Activated naive CD4-positive, alpha-beta T cell treated with anti-CD3 and anti-CD28 coated beads, Interleukin-2, amount 50 U/mL, for 72 hours (primary cell): ENCODE measurements at regions not wholly inside any gene's neighbourhood (a gene's known extent, or its start where the extent isn't known, plus 50 kb on each side); places are given as distances from the start of the nearest gene placed in this dataset.

Experiments used
- ATAC-seq, 2 donors: fragments of 150-1000 bp; cut with Tn5 transposase; 2 replicates each; pipeline ENCODE4 v1.10.0; 2021; ENCODE audit warnings: mild to moderate bottlenecking in 2 of 2, moderate library complexity in 2 of 2
- DNase-seq, 2 donors: peaks; one replicate each; pipeline ENCODE4 v3.0.0; 2021 to 2022; ENCODE audit warnings: low spot score in 2 of 2
- H3K27ac Mint-ChIP-seq, 2 donors: one replicate each; pipeline ENCODE4 v1.8.0; 2022; ENCODE audit warnings: mild to moderate bottlenecking in 2 of 2, mixed read lengths in 2 of 2
- H3K36me3 Mint-ChIP-seq, 2 donors: one replicate each; pipeline ENCODE4 v1.8.0; 2022; ENCODE audit warnings: mixed read lengths in 2 of 2
- H3K9me3 Mint-ChIP-seq, 2 donors: one replicate each; pipeline ENCODE4 v1.8.0; 2022; ENCODE audit warnings: mixed read lengths in 2 of 2

- no peak for DNase-seq
- no peaks in the 10 kb centered on the region for H3K9me3 Mint-ChIP-seq
- no peak for ATAC-seq
- no peaks in the 10 kb centered on the region for H3K36me3 Mint-ChIP-seq
- H3K27ac Mint-ChIP-seq: no peak overlapping the region
Measured at GRCh38 chr9:99312736-99313135, 90.7 kb downstream of the SEC61B start.

- no peaks in the 10 kb centered on the region for H3K9me3 Mint-ChIP-seq
- no peak for ATAC-seq
- no peak for DNase-seq
- H3K27ac Mint-ChIP-seq: no peak overlapping the region
- H3K36me3 Mint-ChIP-seq: no peaks in the 10 kb centered on the region
Measured at GRCh38 chr9:99319048-99319447, 97.0 kb downstream of the SEC61B start.

GRCh38 chr9:99322299-99322698, 100.2 kb downstream of the SEC61B start:
- Mint-ChIP-seq H3K27ac (no peak overlapping the region), H3K9me3 (no peaks in the 10 kb centered on the region), H3K36me3 (no peaks in the 10 kb centered on the region)
- no peak for DNase-seq
- no peak for ATAC-seq

- no peak for DNase-seq
- Mint-ChIP-seq H3K9me3 (no peaks in the 10 kb centered on the region), H3K36me3 (no peaks in the 10 kb centered on the region), H3K27ac (peak overlapping the region in 1 of 2 donors; percentile 80)
- peak in 1 of 2 donors; percentile 67 for ATAC-seq
Measured at GRCh38 chr9:99326112-99326916, 104.2 kb downstream of the SEC61B start.

- no peak for DNase-seq
- Mint-ChIP-seq H3K9me3 (no peaks in the 10 kb centered on the region), H3K36me3 (no peaks in the 10 kb centered on the region), H3K27ac (no peak overlapping the region)
- peak in 1 of 2 donors; percentile 56 for ATAC-seq
Measured at GRCh38 chr9:99326917-99327189, 104.8 kb downstream of the SEC61B start.

- H3K36me3 Mint-ChIP-seq: no peaks in the 10 kb centered on the region
- no peak for ATAC-seq
Measured at GRCh38 chr9:99327667-99328066, 105.6 kb downstream of the SEC61B start.

GRCh38 chr9:99335280-99335679, 113.2 kb downstream of the SEC61B start:
- ATAC-seq: no peak

More at GRCh38 chr9:99327667-99328066, 105.6 kb downstream of the SEC61B start:
- DNase-seq: no peak
- H3K27ac Mint-ChIP-seq: no peak overlapping the region
- no peaks in the 10 kb centered on the region for H3K9me3 Mint-ChIP-seq

GRCh38 chr9:99336005-99336404, 113.9 kb downstream of the SEC61B start:
- ATAC-seq (no peak), DNase-seq (no peak)
- no peak overlapping the region for H3K27ac Mint-ChIP-seq

More at GRCh38 chr9:99335280-99335679, 113.2 kb downstream of the SEC61B start:
- DNase-seq: no peak
- H3K9me3 Mint-ChIP-seq: no peaks in the 10 kb centered on the region
- no peak overlapping the region for H3K27ac Mint-ChIP-seq
- no peaks in the 10 kb centered on the region for H3K36me3 Mint-ChIP-seq

GRCh38 chr9:99336531-99336930, 114.4 kb downstream of the SEC61B start:
- Mint-ChIP-seq H3K36me3 (no peaks in the 10 kb centered on the region), H3K9me3 (no peaks in the 10 kb centered on the region), H3K27ac (no peak overlapping the region)
- DNase-seq: no peak
- ATAC-seq: no peak

More at GRCh38 chr9:99336005-99336404, 113.9 kb downstream of the SEC61B start:
- H3K9me3 Mint-ChIP-seq: no peaks in the 10 kb centered on the region
- no peaks in the 10 kb centered on the region for H3K36me3 Mint-ChIP-seq

- Mint-ChIP-seq H3K36me3 (no peaks in the 10 kb centered on the region), H3K9me3 (no peaks in the 10 kb centered on the region), H3K27ac (no peak overlapping the region)
- no peak for DNase-seq
- no peak for ATAC-seq
Measured at GRCh38 chr9:99340281-99340680, 118.2 kb downstream of the SEC61B start.

GRCh38 chr9:99341686-99342085, 119.6 kb downstream of the SEC61B start:
- H3K36me3 Mint-ChIP-seq: no peaks in the 10 kb centered on the region

GRCh38 chr9:99345451-99345850, 123.4 kb downstream of the SEC61B start:
- Mint-ChIP-seq H3K36me3 (no peaks in the 10 kb centered on the region), H3K27ac (no peak overlapping the region), H3K9me3 (no peaks in the 10 kb centered on the region)
- DNase-seq (no peak), ATAC-seq (no peak)

More at GRCh38 chr9:99341686-99342085, 119.6 kb downstream of the SEC61B start:
- ATAC-seq (no peak), DNase-seq (no peak)
- Mint-ChIP-seq H3K27ac (no peak overlapping the region), H3K9me3 (no peaks in the 10 kb centered on the region)

- no peak for DNase-seq
- Mint-ChIP-seq H3K27ac (no peak overlapping the region), H3K36me3 (no peaks in the 10 kb centered on the region), H3K9me3 (no peaks in the 10 kb centered on the region)
- ATAC-seq: no peak
Measured at GRCh38 chr9:99345942-99346341, 123.9 kb downstream of the SEC61B start.

- Mint-ChIP-seq H3K36me3 (no peaks in the 10 kb centered on the region), H3K27ac (no peak overlapping the region), H3K9me3 (no peaks in the 10 kb centered on the region)
- DNase-seq: no peak
- no peak for ATAC-seq
Measured at GRCh38 chr9:99347568-99347967, 125.5 kb downstream of the SEC61B start.

- H3K9me3 Mint-ChIP-seq: no peaks in the 10 kb centered on the region
- H3K36me3 Mint-ChIP-seq: no peaks in the 10 kb centered on the region
- H3K27ac Mint-ChIP-seq: no peak overlapping the region
- no peak for ATAC-seq
- no peak for DNase-seq
Measured at GRCh38 chr9:99348289-99348688, 126.2 kb downstream of the SEC61B start.

- H3K9me3 Mint-ChIP-seq: no peaks in the 10 kb centered on the region
- DNase-seq (no peak), ATAC-seq (no peak)
Measured at GRCh38 chr9:99349870-99350269, 127.8 kb downstream of the SEC61B start.

GRCh38 chr9:99350461-99350860, 128.4 kb downstream of the SEC61B start:
- Mint-ChIP-seq H3K36me3 (no peaks in the 10 kb centered on the region), H3K9me3 (no peaks in the 10 kb centered on the region), H3K27ac (no peak overlapping the region)
- ATAC-seq (no peak), DNase-seq (no peak)

More at GRCh38 chr9:99349870-99350269, 127.8 kb downstream of the SEC61B start:
- Mint-ChIP-seq H3K27ac (no peak overlapping the region), H3K36me3 (no peaks in the 10 kb centered on the region)

GRCh38 chr9:99351647-99352046, 129.6 kb downstream of the SEC61B start:
- no peak for ATAC-seq

More at GRCh38 chr9:99351647-99352046, 129.6 kb downstream of the SEC61B start:
- no peak for DNase-seq
- H3K27ac Mint-ChIP-seq: no peak overlapping the region
- H3K9me3 Mint-ChIP-seq: no peaks in the 10 kb centered on the region
- H3K36me3 Mint-ChIP-seq: no peaks in the 10 kb centered on the region
